Head of caudate nucleus (tissue), 42 donors: ENCODE measurements at regions not wholly inside any gene's neighbourhood (a gene's known extent, or its start where the extent isn't known, plus 50 kb on each side); places are given as distances from the start of the nearest gene placed in this dataset.
A peak's percentile ranks its signal among the peaks of the same experiment; 100 is the strongest.
"Not testable (repeated sequence)": the region's sequence is repeated elsewhere in the genome, so short reads cannot be mapped to it uniquely, and the experiment has no call there.

ENCODE experiments used
- DNase-seq, 42 donors: peaks; one replicate each; pipeline versions ENCODE4 v3.0.0 to v3.0.0-alpha.2; 2020 to 2021; ENCODE audit warnings: mixed read lengths in 7 of 42
- intact Hi-C: fragments of 100-400 bp; cut with DNase I; formaldehyde crosslinking; loops from one replicate; pipeline ENCODE4 v1.15.0; 2022

- intact Hi-C loops: no loop called here
- no peak for DNase-seq
These were observed 573.4 kb upstream of the PPP2R3A start for GRCh38 chr3:135392151-135392550.

- intact Hi-C loops: no loop called here
- DNase-seq: no peak
These were observed 572.4 kb upstream of the PPP2R3A start for GRCh38 chr3:135393159-135393558.

GRCh38 chr3:135393898-135394525 lies 571.5 kb upstream of the PPP2R3A start:
- no peak for DNase-seq
- intact Hi-C loops: no loop called here

- peak in 1 of 42 donors; percentile 2 for DNase-seq
These were observed 553.1 kb upstream of the PPP2R3A start for GRCh38 chr3:135412475-135412874.

GRCh38 chr3:135416182-135416581 lies 549.3 kb upstream of the PPP2R3A start:
- DNase-seq: no peak
- intact Hi-C loops: no loop called here

More at GRCh38 chr3:135412475-135412874, 553.1 kb upstream of the PPP2R3A start:
- intact Hi-C loops: no loop called here

GRCh38 chr3:135419155-135419554 lies 546.4 kb upstream of the PPP2R3A start:
- intact Hi-C loops: no loop called here
- DNase-seq: no peak

- intact Hi-C loops: no loop called here
- no peak for DNase-seq
These were observed 539.0 kb upstream of the PPP2R3A start for GRCh38 chr3:135426508-135426907.

- intact Hi-C loops: no loop called here
- no peak for DNase-seq
These were observed 533.1 kb upstream of the PPP2R3A start for GRCh38 chr3:135432402-135432801.

GRCh38 chr3:135438889-135439597 lies 526.5 kb upstream of the PPP2R3A start:
- peak in 5 of 42 donors; percentile 10 to 32 (median 16) for DNase-seq
- intact Hi-C loops: not testable (repeated sequence)

GRCh38 chr3:135439632-135440031 lies 525.9 kb upstream of the PPP2R3A start:
- DNase-seq: peak in 30 of 42 donors; percentile 3 to 61 (median 36)
- intact Hi-C loops: not testable (repeated sequence)

GRCh38 chr3:135440233-135440632 lies 525.3 kb upstream of the PPP2R3A start:
- DNase-seq: no peak
- intact Hi-C loops: no loop called here

- intact Hi-C loops: no loop called here
- DNase-seq: no peak
These were observed 524.8 kb upstream of the PPP2R3A start for GRCh38 chr3:135440746-135441145.

GRCh38 chr3:135444058-135444457 lies 521.5 kb upstream of the PPP2R3A start:
- no peak for DNase-seq
- intact Hi-C loops: no loop called here

GRCh38 chr3:135447483-135447882 lies 518.0 kb upstream of the PPP2R3A start:
- DNase-seq: no peak
- intact Hi-C loops: no loop called here

GRCh38 chr3:135448520-135448919 lies 517.0 kb upstream of the PPP2R3A start:
- no peak for DNase-seq
- intact Hi-C loops: no loop called here

- DNase-seq: no peak
- intact Hi-C loops: no loop called here
These were observed 516.5 kb upstream of the PPP2R3A start for GRCh38 chr3:135449046-135449445.

GRCh38 chr3:135451037-135451785 lies 514.3 kb upstream of the PPP2R3A start:
- DNase-seq: no peak
- intact Hi-C loops: no loop called here

- intact Hi-C loops: no loop called here
- no peak for DNase-seq
These were observed 512.6 kb upstream of the PPP2R3A start for GRCh38 chr3:135452881-135453280.

GRCh38 chr3:135453326-135453725 lies 512.2 kb upstream of the PPP2R3A start:
- intact Hi-C loops: no loop called here
- no peak for DNase-seq

- DNase-seq: no peak
- intact Hi-C loops: no loop called here
These were observed 510.6 kb upstream of the PPP2R3A start for GRCh38 chr3:135454890-135455289.
